GM18520 (cell line): ENCODE measurements at regions not wholly inside any gene's neighbourhood (a gene's known extent, or its start where the extent isn't known, plus 50 kb on each side); places are given as distances from the start of the nearest gene placed in this dataset.
A peak's percentile ranks its signal among the peaks of the same experiment; 100 is the strongest.

ENCODE experiments used
- ATAC-seq: cut with Tn5 transposase; IDR thresholded peaks from one replicate; pipeline ENCODE4 v1.9.1; 2021; ENCODE audit not compliant: unreplicated experiment

DNA sequence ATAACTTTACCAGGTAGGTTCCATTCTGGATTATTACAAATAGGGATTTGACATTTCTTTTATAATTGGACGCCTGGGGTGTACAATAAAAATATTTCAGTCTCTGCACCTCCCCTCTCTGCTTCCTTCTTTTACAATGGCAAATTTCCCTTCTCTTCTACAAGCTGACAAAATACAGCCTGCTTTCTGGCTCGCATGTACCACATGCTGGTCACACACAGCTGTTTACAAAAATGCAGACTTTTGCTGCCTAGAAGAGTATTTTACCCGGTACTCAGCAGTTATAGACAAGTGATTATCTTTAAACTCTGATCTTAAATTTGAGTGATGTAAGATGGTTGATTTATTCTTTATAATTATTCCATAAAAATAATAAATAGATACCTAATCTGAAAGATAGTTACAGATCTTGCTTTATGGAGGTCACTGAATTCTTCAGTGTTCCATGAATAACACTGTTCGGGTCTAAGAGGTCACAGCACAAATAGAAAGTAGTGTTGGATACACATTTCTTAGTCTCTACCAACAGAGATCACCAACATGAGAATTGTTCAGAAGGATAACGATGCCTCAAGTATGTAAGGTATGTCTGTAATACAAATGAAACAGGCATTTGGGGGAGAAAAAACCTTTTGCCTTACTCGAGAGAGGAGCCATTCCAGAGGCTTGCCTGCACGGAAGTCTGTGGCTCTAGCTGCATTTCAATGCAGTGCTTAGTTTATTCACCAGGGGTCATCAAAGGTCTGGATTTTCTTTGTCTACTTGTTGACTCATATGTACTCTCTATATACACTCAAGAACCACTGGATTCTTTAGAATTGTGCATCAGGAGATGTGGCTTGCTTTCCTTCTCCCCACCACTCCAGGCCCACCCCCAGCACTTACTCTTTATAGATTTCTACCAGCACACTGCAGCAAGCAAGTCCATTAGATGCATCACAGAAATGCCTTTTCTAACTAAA, 206.6 kb upstream of the RFX3 start:
- peak; percentile 95 for ATAC-seq

- ATAC-seq = no peak
Measured at GRCh38 chr9:3730511-3730922, 204.7 kb upstream of the RFX3 start.

- no peak for ATAC-seq
Measured at GRCh38 chr9:3721096-3721495, 195.3 kb upstream of the RFX3 start.

- no peak for ATAC-seq
Measured at GRCh38 chr9:3719286-3719685, 193.5 kb upstream of the RFX3 start.

GRCh38 chr9:3716415-3716814, 190.6 kb upstream of the RFX3 start:
- no peak for ATAC-seq

DNA sequence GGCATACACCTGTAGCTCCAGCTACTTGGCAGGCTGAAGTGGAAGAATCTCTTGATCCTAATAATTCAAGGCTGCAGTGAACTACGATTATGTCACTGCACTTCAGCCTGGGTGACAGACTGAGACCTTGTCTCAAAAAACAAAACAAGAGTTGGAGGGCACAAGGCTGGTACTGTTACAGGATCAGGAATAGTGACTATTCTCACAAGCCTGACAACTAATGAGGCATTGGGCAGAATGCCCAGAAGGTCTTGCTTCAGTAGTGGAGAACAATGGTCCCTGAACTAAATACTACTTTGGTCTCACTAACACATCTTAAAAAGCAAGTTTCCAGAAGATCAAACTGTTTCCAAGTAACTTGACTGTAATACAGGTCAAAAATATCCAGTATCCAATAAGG, 182.9 kb upstream of the RFX3 start:
- no peak for ATAC-seq

DNA sequence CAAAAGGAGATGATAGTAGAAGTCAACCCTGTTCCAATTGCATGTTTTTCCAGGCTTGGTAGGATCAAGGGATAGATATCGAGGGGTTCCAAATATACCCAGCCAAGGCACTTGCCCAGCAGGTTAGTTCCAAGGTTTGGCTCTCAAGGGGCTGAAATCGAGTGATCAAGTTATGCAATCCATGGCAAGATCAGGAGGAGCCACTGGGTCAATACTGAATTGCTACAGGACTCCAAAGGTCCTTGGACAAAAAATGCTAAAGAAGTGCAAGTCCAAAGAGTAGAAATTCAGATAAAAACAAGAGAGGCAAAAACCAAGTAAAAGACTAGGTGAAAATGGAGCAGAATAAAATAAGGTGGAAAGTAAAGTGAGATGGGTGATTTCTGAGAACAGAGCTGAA, 179.1 kb upstream of the RFX3 start:
- ATAC-seq = no peak

- ATAC-seq = no peak
Measured at GRCh38 chr9:3700772-3701171, 175.0 kb upstream of the RFX3 start.

- no peak for ATAC-seq
Measured at GRCh38 chr9:3699883-3700282, 174.1 kb upstream of the RFX3 start.

GRCh38 chr9:3698531-3698930, 172.7 kb upstream of the RFX3 start:
- no peak for ATAC-seq

DNA sequence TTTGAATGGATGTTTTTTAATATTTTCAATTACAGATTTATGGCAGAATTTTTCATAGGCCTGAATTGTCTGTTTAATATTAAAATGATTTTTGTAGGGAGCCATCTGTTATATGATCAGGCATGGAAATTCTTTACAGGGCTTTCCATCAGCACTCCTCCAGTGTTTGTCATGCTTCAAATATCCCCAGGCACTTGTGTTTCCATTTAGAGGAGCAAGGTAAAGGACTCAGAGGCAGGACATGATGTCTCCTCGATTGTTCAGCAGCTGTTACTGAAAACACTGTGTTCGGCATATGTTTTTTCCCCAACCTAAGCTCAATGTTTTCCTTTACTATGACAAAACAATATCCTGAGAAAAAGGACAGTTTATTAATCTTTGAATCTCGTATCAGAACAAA, 172.3 kb upstream of the RFX3 start:
- no peak for ATAC-seq

GRCh38 chr9:3696368-3696767, 170.6 kb upstream of the RFX3 start:
- ATAC-seq = no peak

DNA sequence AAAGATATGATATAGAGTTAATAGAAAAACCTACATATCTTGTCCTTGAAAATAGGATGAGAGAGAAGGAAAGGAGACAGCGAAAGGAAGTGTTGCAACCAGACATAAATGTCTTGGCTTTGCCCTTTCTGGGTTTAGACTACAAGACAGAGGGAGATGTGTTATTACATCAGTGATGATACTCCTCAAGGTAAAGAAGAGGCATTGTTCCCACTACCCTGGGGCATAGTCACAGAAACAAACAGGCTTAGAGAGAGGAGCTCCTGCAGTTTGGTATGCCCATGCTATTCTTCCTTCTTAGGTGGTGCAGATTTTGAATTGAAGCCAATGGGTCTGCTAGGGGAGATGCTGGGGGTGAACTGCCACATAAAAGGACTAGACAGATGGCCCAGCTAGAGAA, 166.8 kb upstream of the RFX3 start:
- no peak for ATAC-seq

GRCh38 chr9:3689555-3689954, 163.8 kb upstream of the RFX3 start:
- ATAC-seq = no peak

DNA sequence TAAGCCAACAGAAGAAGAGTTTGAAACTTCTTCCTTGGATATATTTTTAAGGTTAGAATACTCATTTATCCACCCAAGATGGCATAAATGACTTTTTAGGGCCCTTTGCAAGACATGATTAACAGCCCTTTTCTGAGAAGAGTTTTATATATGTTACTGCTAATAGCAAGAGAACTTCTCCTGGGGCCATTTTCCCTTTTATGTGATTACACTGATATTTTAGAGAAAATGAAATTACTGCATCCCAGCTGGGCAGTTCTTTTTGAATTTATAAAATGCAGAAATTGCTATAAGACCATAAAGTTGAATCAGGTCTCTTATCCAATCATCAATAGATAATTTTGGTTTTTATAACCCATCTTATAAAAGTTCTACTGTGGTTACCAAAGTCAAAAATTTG, 161.3 kb upstream of the RFX3 start:
- no peak for ATAC-seq

DNA sequence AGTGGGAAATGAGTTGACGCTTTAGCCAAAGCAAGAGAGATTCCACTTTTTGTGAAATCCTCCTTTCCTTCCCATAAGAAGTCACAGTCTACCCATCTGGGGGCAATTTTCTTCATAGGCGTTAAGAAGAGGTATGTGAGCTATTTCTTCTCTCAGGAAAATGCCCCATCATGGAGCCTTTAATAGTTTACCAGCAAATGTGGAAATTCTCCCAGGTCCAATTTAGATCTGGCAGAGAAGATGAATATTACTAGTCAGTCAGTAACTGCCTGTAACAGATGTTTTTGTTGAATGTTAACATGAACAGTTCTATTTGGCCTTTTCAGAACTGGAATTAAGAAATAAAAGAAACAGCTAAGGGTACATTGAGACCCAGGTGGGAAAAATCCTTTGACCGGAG, 156.4 kb upstream of the RFX3 start:
- ATAC-seq = no peak

DNA sequence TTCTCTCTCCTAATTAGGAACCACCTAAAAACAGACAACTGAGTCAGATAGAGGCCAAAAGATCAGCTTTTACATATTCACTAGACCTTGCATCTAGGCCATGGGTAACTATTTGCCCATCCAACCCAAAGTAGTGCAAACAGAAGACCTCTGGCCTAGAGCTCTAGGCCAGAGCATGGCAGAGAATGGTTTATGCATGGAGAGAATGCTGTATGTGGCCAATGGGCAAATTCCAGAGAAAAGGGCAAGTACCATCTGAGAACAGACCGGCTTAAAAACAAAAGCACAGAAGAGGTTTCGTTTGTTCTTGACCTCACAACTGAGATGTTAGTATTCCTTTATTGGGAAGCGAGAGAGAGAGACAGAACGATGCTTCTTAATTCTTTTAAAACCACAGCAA, 151.7 kb upstream of the RFX3 start:
- no peak for ATAC-seq

DNA sequence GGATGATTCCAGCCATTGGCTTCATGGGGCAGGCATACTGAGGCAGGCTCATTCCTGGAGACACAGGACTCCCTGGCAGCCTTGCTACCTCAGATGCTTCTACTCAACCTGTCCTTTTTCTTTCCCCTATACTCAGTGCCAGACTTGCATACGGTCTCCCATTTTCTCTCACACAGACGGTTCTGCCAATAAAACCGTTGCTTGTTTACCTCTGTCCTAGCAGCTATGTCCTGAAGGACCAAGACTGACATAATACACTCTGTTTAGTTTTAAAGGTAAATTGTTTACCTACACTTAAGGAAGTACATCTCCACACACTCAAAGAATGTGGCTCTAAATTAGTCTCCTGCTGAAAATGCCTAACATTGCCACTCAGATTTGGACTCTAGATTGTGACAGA, 151.0 kb upstream of the RFX3 start:
- no peak for ATAC-seq

DNA sequence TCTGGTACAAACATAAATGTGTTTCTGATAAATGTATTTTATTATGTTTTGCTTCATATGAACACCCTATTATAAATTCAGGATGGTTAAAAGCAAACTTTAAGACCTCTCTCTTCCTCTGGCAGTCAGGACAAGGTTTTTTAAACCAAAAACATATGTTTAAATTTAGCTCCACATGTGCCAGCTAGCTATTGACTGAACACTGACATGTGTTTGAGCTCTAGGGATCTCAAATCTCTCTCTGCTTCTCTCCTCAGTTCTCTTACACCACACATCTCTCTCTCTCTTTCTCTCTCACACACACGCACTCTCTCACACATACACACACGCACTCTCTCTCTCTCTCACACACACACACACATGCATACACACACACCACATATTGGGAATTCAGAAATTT, 150.1 kb upstream of the RFX3 start:
- ATAC-seq = no peak

GRCh38 chr9:3674561-3674960, 148.8 kb upstream of the RFX3 start:
- ATAC-seq = no peak

- ATAC-seq = no peak
Measured at GRCh38 chr9:3672399-3672798, 146.6 kb upstream of the RFX3 start.

DNA sequence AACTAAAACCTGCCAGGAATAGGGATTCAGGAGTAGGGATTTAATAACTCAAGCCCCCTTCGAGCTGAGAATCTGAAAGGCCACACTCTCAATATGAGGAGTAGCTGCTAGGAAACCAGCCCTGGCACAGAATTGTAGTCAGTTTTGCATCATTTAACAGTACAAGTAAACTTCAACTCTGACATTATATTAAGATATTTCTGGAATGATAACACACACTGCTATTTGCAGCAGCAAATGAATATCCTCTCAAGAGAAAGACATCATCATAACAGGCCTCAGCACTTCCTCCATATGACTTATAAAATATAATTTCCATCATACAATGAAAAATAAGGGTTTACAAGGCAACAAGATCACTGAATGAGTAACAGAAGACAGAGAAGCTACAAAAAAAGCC, 138.2 kb upstream of the RFX3 start:
- ATAC-seq = no peak

DNA sequence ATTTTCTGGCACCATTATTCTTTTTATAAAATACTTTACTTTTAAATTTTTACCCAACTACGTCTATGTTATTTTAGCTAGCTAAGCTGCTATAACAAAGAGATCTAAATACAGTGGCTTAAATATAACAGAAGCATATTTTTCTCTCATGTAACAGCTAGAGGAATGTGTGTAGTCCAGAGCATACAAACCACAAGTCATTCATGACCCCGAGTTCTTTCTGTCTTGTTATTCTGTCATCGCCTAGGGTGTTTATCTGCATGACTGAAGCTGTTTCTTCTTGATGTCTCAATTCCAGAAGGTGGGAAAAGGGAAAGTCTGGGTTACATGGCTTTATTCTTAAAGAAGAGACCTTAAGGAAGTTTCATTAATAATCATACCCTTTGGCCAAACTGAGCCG, 136.9 kb upstream of the RFX3 start:
- no peak for ATAC-seq
